ENCODE measurements at regions not wholly inside any gene's neighbourhood (a gene's known extent, or its start where the extent isn't known, plus 50 kb on each side); places are given as distances from the start of the nearest gene placed in this dataset.

DNA sequence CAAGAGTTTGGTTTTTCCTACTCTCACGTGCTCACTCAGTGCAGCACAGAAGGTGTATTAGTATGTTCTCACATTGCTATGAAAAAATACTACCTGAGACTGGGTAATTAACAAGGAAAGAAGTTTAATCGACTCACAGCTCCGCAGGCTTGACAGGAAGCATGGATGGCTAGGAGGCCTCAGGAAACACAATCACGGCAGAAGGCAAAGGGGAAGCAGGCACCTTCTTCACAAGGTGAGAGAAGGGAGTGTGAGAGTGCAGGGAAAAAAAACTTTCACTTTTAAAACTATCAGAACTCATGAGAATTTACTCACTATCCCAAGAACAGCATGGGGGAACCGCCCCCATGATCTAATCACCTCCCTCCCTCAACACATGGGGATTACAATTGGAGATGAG is 185.8 kb upstream of the TMPO start:
- TF ChIP-seq, protein P1, sequence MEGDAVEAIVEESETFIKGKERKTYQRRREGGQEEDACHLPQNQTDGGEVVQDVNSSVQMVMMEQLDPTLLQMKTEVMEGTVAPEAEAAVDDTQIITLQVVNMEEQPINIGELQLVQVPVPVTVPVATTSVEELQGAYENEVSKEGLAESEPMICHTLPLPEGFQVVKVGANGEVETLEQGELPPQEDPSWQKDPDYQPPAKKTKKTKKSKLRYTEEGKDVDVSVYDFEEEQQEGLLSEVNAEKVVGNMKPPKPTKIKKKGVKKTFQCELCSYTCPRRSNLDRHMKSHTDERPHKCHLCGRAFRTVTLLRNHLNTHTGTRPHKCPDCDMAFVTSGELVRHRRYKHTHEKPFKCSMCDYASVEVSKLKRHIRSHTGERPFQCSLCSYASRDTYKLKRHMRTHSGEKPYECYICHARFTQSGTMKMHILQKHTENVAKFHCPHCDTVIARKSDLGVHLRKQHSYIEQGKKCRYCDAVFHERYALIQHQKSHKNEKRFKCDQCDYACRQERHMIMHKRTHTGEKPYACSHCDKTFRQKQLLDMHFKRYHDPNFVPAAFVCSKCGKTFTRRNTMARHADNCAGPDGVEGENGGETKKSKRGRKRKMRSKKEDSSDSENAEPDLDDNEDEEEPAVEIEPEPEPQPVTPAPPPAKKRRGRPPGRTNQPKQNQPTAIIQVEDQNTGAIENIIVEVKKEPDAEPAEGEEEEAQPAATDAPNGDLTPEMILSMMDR (IDR thresholded peaks at IDR 0.05) = no peak
- no peak for TF ChIP-seq POLR2A (IDR thresholded peaks at IDR 0.05)

All from tibial nerve (tissue), 3 donors.